SK-N-MC (cell line): ENCODE measurements at regions not wholly inside any gene's neighbourhood (a gene's known extent, or its start where the extent isn't known, plus 50 kb on each side); places are given as distances from the start of the nearest gene placed in this dataset.

Experiments
- EZH2 ChIP-seq: fragments of 200-600 bp; sonication (generic); IDR thresholded peaks from one replicate; pipeline ENCODE4 v1.6.1; 2017; ENCODE audit warnings: antibody characterized with exemption
- POLR2AphosphoS5 ChIP-seq: IDR thresholded peaks from 2 replicates; pipeline ENCODE4 v1.6.1; 2012; ENCODE audit warnings: mild to moderate bottlenecking, low read depth, low read length, borderline replicate concordance

- no peak for TF ChIP-seq POLR2AphosphoS5
- no peak for TF ChIP-seq EZH2
These were observed 394.3 kb upstream of the TRAM1L1 start for GRCh38 chr4:117479673-117480072.
